ENCODE measurements at regions not wholly inside any gene's neighbourhood (a gene's known extent, or its start where the extent isn't known, plus 50 kb on each side); places are given as distances from the start of the nearest gene placed in this dataset.

DNA sequence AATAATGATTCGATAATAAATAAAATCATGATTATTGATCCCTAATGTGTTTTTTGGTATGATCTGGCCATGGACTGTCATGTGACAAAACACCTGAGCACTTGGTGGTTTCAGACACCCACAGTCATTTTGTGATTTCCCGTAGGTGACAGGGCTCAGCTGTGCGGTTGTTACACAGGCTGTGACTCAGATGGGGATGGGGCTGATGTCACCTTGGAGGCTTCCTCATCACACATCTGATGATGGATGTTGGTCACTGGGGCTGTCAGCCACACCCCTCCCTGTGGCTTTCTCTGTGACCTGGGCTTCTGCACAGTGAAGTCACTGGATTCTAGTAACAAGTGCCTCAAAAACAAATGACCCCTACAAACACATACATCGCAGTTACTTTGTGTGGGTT lies 995.1 kb downstream of the BRD1 start:
- no peaks in the 10 kb centered on the region for H3K9me3 ChIP-seq (ENCODE audit: low read depth)
- TF ChIP-seq EZH2 (IDR thresholded peaks at IDR 0.05; ENCODE audit: insufficient read depth, poor library complexity, severe bottlenecking) (no peak), EZH2phosphoT487 (IDR thresholded peaks at IDR 0.05; ENCODE audit: insufficient read depth, low read depth) (no peak)
- WGBS, 2 experiments (ENCODE audit: low coverage in 1 of 2, low lambda C conversion rate in 2 of 2, missing lambda C conversion rate in 2 of 2), result 60 to 72% methylated on average over 4 of the region's 4 CpGs

DNA sequence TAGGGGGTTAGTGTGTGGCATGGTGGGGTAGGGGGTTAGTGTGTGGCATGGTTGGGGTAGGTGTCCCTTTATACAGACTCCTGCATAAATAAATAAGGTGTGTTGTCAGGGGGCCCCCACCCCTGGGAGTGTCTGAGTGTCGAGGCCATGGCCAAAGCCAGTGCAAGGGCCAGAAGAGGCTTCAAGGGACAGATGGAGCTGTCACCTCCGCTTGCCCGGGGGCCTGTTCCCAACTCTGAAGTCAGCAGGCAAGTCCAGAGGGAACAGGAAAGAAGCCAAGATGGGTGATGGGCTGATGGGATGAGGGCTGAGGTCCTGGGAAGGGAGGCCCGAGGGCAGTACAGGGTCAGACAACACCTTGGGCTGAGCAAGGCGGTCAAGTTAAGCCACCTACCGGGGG lies 997.8 kb downstream of the BRD1 start:
- in situ Hi-C loops (cut with MboI), result no loop called here
- H3K79me2 ChIP-seq (ENCODE audit: insufficient read depth), result no peaks in the 10 kb centered on the region
- H3F3A ChIP-seq (ENCODE audit: insufficient read depth), result no peaks in the 10 kb centered on the region
- H4K20me1 ChIP-seq (ENCODE audit: insufficient read depth), result no peaks in the 10 kb centered on the region
- no peak overlapping the region for H2AFZ ChIP-seq
- H3K9ac ChIP-seq, result no peak overlapping the region
- H3K27me3 ChIP-seq (replicated peaks; ENCODE audit: insufficient read depth), result no peaks in the 10 kb centered on the region
- no peaks in the 10 kb centered on the region for H3K9me3 ChIP-seq (ENCODE audit: low read depth)
- H3K36me3 ChIP-seq (ENCODE audit: low read depth), result no peaks in the 10 kb centered on the region
- H3K4me1 ChIP-seq (ENCODE audit: insufficient read depth), result no peaks in the 10 kb centered on the region
- H3K4me3 ChIP-seq, result no peak overlapping the region
- DNase-seq, result no peak
- TF ChIP-seq EZH2 (IDR thresholded peaks at IDR 0.05; ENCODE audit: insufficient read depth, poor library complexity, severe bottlenecking) (no peak), EZH2phosphoT487 (IDR thresholded peaks at IDR 0.05; ENCODE audit: insufficient read depth, low read depth) (no peak)
- H3K4me2 ChIP-seq (ENCODE audit: unreplicated experiment), result no peak overlapping the region
- WGBS, 2 experiments (ENCODE audit: low coverage in 1 of 2, low lambda C conversion rate in 2 of 2, missing lambda C conversion rate in 2 of 2), result 49 to 53% methylated on average over 5 to 6 of the region's 6 CpGs
- H3K9me2 ChIP-seq (ENCODE audit: insufficient read depth), result no peaks in the 10 kb centered on the region
- H3K27ac ChIP-seq, result no peak overlapping the region

More for the DNA sequence above, 995.1 kb downstream of the BRD1 start:
- H3K27ac ChIP-seq, result no peak overlapping the region
- H3K4me2 ChIP-seq (ENCODE audit: unreplicated experiment), result no peak overlapping the region
- no peaks in the 10 kb centered on the region for H3K36me3 ChIP-seq (ENCODE audit: low read depth)
- H3K4me1 ChIP-seq (ENCODE audit: insufficient read depth), result no peaks in the 10 kb centered on the region
- H3K79me2 ChIP-seq (ENCODE audit: insufficient read depth), result no peaks in the 10 kb centered on the region
- H2AFZ ChIP-seq, result no peak overlapping the region
- H4K20me1 ChIP-seq (ENCODE audit: insufficient read depth), result no peaks in the 10 kb centered on the region
- no peaks in the 10 kb centered on the region for H3K9me2 ChIP-seq (ENCODE audit: insufficient read depth)
- in situ Hi-C loops (cut with MboI), result no loop called here
- H3K4me3 ChIP-seq, result no peak overlapping the region
- no peak overlapping the region for H3K9ac ChIP-seq
- no peaks in the 10 kb centered on the region for H3K27me3 ChIP-seq (replicated peaks; ENCODE audit: insufficient read depth)
- H3F3A ChIP-seq (ENCODE audit: insufficient read depth), result no peaks in the 10 kb centered on the region
- no peak for DNase-seq

DNA sequence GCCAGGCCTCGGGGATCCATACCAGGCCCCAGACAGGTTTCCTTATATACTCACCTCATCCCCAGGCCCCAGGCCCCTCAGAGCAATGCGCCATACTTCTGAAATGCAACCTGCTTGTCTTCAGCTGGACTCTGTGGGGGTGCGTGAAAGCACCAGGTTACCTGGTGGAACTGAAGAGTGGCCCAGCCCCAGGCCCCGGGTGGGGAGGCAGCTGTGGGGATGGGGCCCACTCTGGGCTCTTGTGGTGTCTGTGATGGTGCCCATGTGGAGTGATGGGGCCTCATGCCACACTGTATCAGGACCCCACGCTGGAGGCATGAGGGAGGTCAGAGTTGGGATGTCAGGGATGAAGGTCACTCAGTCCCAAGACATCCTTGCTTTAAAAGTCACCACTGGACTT lies 999.0 kb downstream of the BRD1 start:
- Histone ChIP-seq H3K79me2 (ENCODE audit: insufficient read depth) (no peaks in the 10 kb centered on the region), H3K4me3 (no peak overlapping the region), H3K27me3 (replicated peaks; ENCODE audit: insufficient read depth) (no peaks in the 10 kb centered on the region), H3K9me2 (ENCODE audit: insufficient read depth) (no peaks in the 10 kb centered on the region), H2AFZ (no peak overlapping the region), H3K9ac (no peak overlapping the region), H3K4me1 (ENCODE audit: insufficient read depth) (no peaks in the 10 kb centered on the region), H3K36me3 (ENCODE audit: low read depth) (no peaks in the 10 kb centered on the region), H3K27ac (no peak overlapping the region), H4K20me1 (ENCODE audit: insufficient read depth) (no peaks in the 10 kb centered on the region), H3K4me2 (ENCODE audit: unreplicated experiment) (no peak overlapping the region), H3K9me3 (ENCODE audit: low read depth) (no peaks in the 10 kb centered on the region), H3F3A (ENCODE audit: insufficient read depth) (no peaks in the 10 kb centered on the region)
- TF ChIP-seq EZH2 (IDR thresholded peaks at IDR 0.05; ENCODE audit: insufficient read depth, poor library complexity, severe bottlenecking) (no peak), EZH2phosphoT487 (IDR thresholded peaks at IDR 0.05; ENCODE audit: insufficient read depth, low read depth) (no peak)
- WGBS, 2 experiments (ENCODE audit: low coverage in 1 of 2, low lambda C conversion rate in 2 of 2, missing lambda C conversion rate in 2 of 2), result 45 to 56% methylated on average over 4 to 5 of the region's 5 CpGs
- in situ Hi-C loops (cut with MboI), result no loop called here
- no peak for DNase-seq

DNA sequence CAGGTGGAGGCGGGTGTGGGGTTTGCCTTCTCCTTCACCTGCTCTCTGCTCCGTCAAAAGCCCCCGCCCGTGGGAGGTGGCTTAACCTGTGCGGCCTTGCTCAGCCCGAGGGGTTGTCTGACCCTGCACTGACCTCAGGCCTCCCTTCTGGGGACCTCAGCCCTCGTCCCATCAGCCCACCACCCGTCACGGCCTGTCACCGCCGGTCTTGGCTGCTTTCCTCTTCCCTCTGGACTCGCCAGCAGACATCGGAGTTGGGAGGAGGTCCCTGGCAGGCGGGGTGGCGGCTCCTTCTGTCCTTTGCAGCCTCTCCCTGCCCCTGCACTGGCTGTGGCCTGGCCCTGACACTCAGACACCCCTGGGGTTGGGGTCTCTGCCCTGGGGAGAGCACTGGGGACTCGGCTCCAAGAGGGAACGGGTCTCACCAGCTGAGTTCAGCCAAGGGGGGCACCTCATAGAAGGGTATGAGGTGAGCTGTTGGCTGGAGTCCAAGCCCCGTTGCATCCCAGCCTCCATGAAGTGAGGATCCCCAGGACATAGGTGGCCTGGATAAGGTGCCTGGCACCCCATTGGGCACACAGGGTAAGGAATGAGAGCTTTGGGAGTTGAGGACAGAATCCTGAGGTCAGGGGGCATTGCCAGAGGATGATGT lies 999.6 kb downstream of the BRD1 start:
- H3K27me3 ChIP-seq (replicated peaks; ENCODE audit: insufficient read depth), result no peaks in the 10 kb centered on the region
- H3K4me3 ChIP-seq, result no peak overlapping the region
- H3K79me2 ChIP-seq (ENCODE audit: insufficient read depth), result no peaks in the 10 kb centered on the region
- H4K20me1 ChIP-seq (ENCODE audit: insufficient read depth), result no peaks in the 10 kb centered on the region
- no peak for TF ChIP-seq EZH2phosphoT487 (IDR thresholded peaks at IDR 0.05; ENCODE audit: insufficient read depth, low read depth)
- no peak for TF ChIP-seq EZH2 (IDR thresholded peaks at IDR 0.05; ENCODE audit: insufficient read depth, poor library complexity, severe bottlenecking)
- 36 to 40% methylated on average over 18 of the region's 18 CpGs for WGBS, 2 experiments (ENCODE audit: low coverage in 1 of 2, low lambda C conversion rate in 2 of 2, missing lambda C conversion rate in 2 of 2)
- no peak overlapping the region for H3K4me2 ChIP-seq (ENCODE audit: unreplicated experiment)
- H3K36me3 ChIP-seq (ENCODE audit: low read depth), result no peaks in the 10 kb centered on the region
- H3K9me2 ChIP-seq (ENCODE audit: insufficient read depth), result no peaks in the 10 kb centered on the region
- H3K27ac ChIP-seq, result no peak overlapping the region
- no peaks in the 10 kb centered on the region for H3K9me3 ChIP-seq (ENCODE audit: low read depth)
- H2AFZ ChIP-seq, result no peak overlapping the region
- no peak overlapping the region for H3K9ac ChIP-seq
- in situ Hi-C loops (cut with MboI), result no loop called here
- no peak for DNase-seq
- H3F3A ChIP-seq (ENCODE audit: insufficient read depth), result no peaks in the 10 kb centered on the region
- H3K4me1 ChIP-seq (ENCODE audit: insufficient read depth), result no peaks in the 10 kb centered on the region
